HT-29 (cell line): ENCODE measurements at regions not wholly inside any gene's neighbourhood (a gene's known extent, or its start where the extent isn't known, plus 50 kb on each side); places are given as distances from the start of the nearest gene placed in this dataset.
"Not testable (repeated sequence)": the region's sequence is repeated elsewhere in the genome, so short reads cannot be mapped to it uniquely, and the experiment has no call there.

Experiments used
- DNase-seq: peaks from one replicate; pipeline ENCODE4 v3.0.0-alpha.2; 2015; ENCODE audit warnings: low spot score

GRCh38 chr9:134545543-134546245 lies 95.9 kb upstream of the COL5A1 start:
- no peak for DNase-seq

- DNase-seq = no peak
Observed at GRCh38 chr9:134546246-134546731, 95.3 kb upstream of the COL5A1 start.

GRCh38 chr9:134546746-134547145 lies 94.9 kb upstream of the COL5A1 start:
- no peak for DNase-seq

GRCh38 chr9:134547161-134548100 lies 94.2 kb upstream of the COL5A1 start:
- DNase-seq = no peak

- no peak for DNase-seq
Observed at GRCh38 chr9:134548185-134548584, 93.4 kb upstream of the COL5A1 start.

- DNase-seq = no peak
Observed at GRCh38 chr9:134548618-134549017, 93.0 kb upstream of the COL5A1 start.

DNA sequence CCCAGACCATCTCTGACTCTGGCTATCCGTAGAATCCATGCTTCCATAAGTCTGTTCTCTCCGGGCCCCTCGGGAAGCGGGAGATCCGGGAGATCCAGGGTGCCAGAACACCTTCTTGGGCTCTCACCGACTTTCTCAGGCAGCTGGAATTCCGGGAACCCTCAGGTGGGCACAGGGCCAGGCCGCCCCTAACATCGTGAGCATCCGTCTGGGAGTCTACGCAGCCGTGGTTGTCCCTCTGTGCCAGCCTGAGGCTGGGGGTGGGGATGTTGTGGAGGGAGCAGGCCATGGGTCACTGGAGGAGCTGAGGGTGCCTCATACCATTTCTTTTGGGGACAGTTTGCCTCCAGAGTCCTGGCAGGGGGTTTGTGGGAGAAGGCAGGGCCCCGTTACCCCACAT lies 92.3 kb upstream of the COL5A1 start:
- DNase-seq = no peak

DNA sequence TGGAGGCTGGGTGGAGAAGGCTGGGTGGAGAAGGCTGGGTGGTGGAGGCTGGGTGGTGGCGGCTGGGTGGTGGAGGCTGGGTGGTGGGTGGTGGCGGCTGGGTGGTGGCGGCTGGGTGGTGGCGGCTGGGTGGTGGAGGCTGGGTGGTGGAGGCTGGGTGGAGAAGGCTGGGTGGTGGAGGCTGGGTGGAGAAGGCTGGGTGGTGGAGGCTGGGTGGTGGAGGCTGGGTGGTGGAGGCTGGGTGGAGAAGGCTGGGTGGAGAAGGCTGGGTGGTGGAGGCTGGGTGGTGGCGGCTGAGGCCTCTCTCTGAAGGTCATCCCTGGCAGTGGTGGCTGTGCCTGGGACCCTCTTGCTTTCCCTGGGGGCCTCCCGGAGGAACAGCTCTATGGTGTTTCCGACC lies 91.5 kb upstream of the COL5A1 start:
- DNase-seq = not testable (repeated sequence)

GRCh38 chr9:134550584-134550983 lies 91.0 kb upstream of the COL5A1 start:
- DNase-seq = no peak

GRCh38 chr9:134551176-134551575 lies 90.4 kb upstream of the COL5A1 start:
- DNase-seq = no peak

GRCh38 chr9:134551644-134552348 lies 89.8 kb upstream of the COL5A1 start:
- DNase-seq = no peak

DNA sequence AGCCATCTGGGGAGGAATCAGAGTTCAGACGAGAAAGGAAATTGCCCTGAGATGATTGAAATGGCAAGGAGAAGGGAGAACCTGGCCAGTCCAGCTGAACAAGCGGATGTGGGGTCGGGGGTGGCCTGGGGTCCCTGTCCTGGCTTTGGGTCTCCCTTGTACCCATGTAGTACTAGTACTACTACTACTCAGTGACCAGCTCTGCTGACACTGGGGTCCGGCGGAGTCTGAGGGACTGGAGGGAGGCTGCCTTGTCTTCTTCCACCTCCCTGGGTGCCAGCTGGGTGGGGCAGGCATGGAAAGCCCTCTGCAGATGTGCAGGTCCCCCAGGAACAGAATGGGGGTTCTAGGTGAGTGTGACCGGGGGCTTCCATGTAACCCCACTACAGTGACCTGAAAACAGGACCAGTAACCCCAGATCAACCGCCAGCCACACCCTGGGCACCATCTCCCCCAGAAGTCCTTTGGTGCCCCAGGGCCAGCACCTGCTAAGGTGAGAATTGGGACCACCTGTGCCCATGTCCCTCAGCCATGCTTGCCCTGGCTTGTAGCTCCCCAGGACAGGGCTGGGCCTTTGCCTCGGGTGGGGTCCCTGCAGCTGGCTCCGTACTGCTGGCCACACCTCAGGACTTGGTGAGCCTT lies 89.1 kb upstream of the COL5A1 start:
- DNase-seq = no peak

DNA sequence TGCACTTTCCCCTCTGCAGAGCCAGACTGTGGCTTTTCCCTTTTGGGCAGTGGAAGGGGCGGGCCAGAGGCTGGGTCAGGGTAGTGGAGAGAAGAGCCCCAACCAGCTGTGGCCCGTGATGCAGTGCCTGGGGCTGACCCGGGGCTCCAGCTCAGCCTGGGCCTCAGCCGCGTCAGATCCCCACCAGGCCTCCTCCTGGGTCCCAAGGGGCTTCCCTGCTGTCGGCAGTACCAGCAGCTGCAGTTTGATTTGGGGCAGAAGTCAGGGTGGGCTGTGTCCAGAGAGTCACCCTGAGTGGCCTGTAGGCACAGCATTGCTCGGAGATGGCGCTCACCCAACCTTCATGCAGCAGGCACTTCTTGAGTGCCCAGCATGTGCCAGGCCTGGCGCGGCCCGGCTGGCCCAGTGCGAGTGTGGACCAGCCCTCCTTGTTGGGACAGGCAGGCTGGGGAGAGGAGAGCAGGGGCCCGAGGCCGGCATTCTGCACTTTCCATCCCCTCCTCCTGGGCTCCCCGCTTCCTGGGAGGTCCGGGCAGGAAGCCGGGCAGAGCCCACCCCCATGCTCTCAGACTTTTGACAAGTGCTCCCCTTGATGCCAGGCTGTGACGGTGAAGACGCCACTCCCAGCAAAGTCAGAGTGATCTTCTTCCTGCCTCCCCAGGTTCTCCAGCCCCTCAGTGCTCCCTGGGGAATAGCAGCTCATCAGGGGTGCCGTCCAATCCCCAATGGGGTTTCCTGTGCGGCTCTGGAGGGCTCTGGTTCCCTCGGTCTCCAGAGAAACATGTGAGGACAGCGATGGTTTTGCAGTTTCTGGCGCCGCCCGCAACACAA lies 88.3 kb upstream of the COL5A1 start:
- DNase-seq = no peak

DNA sequence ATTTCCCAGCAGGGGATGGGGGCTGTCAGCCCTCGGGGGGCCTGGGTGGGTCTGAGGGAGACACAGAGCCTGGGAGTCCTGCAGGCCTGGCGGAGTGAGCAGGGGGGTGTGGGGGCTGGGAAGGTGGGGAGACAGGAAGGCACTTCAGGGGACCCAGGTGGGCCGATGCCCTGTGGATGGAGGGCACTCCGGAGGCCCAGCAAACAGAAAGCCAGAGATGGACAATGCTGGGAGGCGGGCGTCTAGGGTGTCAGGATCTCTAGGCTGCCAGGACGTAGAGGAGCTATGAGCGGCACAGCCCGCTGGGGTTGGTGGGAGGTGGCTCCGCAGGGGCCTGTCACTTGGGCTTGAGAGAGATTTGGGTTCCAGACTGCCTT lies 87.6 kb upstream of the COL5A1 start:
- DNase-seq = no peak

DNA sequence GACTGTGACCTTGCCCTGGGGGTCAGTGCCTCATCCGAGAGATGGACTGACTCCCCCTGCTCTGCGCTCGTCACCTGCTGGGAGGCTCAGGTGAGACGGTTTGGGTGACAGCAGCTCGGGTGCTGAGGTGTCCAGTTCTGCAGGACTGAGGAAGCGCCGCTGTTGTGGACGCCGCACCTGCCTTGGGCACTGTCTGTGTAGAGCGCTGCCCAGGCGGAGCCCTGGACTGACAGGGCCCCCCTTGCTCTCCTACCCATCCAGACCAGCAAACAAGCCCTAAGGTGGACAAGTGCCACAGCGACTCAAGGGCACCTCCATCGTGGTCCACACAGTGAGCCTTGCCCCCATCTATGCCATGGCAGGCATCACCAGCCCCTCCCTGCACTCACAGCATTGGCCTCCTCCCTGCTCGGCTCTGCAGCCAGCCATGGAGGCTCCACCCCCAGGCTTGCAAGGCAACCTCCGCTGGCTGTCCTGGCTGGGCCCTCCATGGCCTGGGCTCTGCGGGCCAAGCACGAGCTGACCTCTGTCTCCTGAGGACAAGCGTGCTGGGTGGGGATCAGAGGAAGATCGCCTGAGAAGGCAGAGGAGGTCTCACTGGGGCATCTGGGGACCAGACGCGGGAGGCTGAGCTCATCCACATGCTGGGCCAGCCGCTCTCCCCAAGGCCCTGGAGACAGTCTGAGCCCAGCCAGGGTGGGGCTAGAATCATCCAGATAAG lies 87.1 kb upstream of the COL5A1 start:
- DNase-seq = no peak

- no peak for DNase-seq
Observed at GRCh38 chr9:134555094-134555650, 86.4 kb upstream of the COL5A1 start.

DNA sequence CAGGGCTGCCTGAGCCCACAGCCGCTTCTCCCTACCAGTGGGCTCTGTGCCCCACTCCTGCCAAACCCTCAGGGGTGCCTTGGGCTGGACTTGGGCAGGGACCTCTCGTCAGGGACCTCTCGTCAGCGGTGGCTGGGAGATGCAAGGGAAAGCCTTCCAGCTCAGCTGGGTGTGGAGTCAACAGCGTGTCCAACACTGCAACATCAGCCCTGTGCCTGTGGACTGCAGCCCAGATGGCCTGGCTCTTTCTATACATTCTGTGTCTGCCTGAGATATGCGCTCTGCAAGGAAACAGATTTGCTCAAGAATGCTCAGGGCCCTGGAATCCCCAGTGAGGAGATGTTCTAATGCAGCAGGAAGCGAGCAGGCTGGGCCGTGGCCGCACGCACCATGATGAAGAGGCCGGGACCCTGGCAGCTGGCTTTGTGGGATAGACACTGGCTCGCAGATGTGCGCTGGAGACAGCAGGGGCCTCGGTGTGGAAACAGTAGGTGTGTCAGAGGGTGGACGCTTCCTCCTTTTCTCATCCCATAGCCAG lies 85.0 kb upstream of the COL5A1 start:
- DNase-seq = no peak

GRCh38 chr9:134557331-134557730 lies 84.3 kb upstream of the COL5A1 start:
- DNase-seq = no peak

- no peak for DNase-seq
Observed at GRCh38 chr9:134558124-134558905, 83.3 kb upstream of the COL5A1 start.
